H1 (cell line): ENCODE measurements at regions not wholly inside any gene's neighbourhood (a gene's known extent, or its start where the extent isn't known, plus 50 kb on each side); places are given as distances from the start of the nearest gene placed in this dataset.

Experiments used
- CTCF ChIA-PET: fragments of 300-600 bp; sonication (Branson Sonifier 250); formaldehyde crosslinking; loops from one replicate; lab custom pipeline; 2021; ENCODE audit not compliant: partially characterized antibody; lab: Charles Lee
- POLR2A ChIA-PET: fragments of 300-600 bp; sonication (Branson Sonifier 250); formaldehyde crosslinking; loops from one replicate; lab custom pipeline; 2021; ENCODE audit warnings: inconsistent platforms; ENCODE audit not compliant: partially characterized antibody; lab: Charles Lee
- DNase-seq, 2 experiments: peaks; one replicate each; pipeline versions ENCODE4 v3.0.0 to v3.0.0-alpha.2; 2010 to 2022; ENCODE audit warnings: low spot score in 2 of 2, low read depth in 1 of 2, mixed read lengths in 1 of 2
- FAIRE-seq: peaks from 2 replicates; lab custom pipeline; 2011; peaks lifted over from hg19 to GRCh38; lab: Jason Lieb, UNC
- H2AFZ ChIP-seq: 2 replicates; pipeline ENCODE4 v1.8.1; 2012; ENCODE audit warnings: low read length, inconsistent platforms
- H2AK5ac ChIP-seq: 2 replicates; pipeline ENCODE4 v1.6.1; 2013; ENCODE audit warnings: low read depth, low read length
- H2BK120ac ChIP-seq: replicated peaks from 2 replicates; pipeline ENCODE3; 2013; ENCODE audit warnings: low read depth, low read length, inconsistent platforms
- H2BK12ac ChIP-seq: 2 replicates; pipeline ENCODE4 v1.6.1; 2013; ENCODE audit warnings: low read depth, low read length
- H2BK15ac ChIP-seq: 2 replicates; pipeline ENCODE4 v1.6.1; 2013; ENCODE audit warnings: low read length
- H2BK20ac ChIP-seq: 2 replicates; pipeline ENCODE4 v1.6.1; 2013; ENCODE audit warnings: low read length
- H2BK5ac ChIP-seq: 2 replicates; pipeline ENCODE4 v1.6.1; 2013; ENCODE audit warnings: low read depth, low read length
- H3K14ac ChIP-seq: 2 replicates; pipeline ENCODE4 v1.6.1; 2013; ENCODE audit warnings: inconsistent platforms; ENCODE audit not compliant: insufficient read length
- H3K18ac ChIP-seq: 2 replicates; pipeline ENCODE4 v1.6.1; 2013; ENCODE audit warnings: low read length; ENCODE audit errors: extremely low read depth
- H3K23ac ChIP-seq: 2 replicates; pipeline ENCODE4 v1.6.1; 2013; ENCODE audit warnings: inconsistent platforms; ENCODE audit not compliant: insufficient read length
- H3K23me2 ChIP-seq: 2 replicates; pipeline ENCODE4 v1.6.1; 2013; ENCODE audit warnings: low read depth, low read length
- H3K27ac ChIP-seq: 2 replicates; pipeline ENCODE4 v1.6.1; 2011; ENCODE audit warnings: low read depth, low read length, inconsistent platforms
- H3K27me3 ChIP-seq, 4 experiments: replicated peaks in 1 of 4; 1 replicate in 1 of 4; 2 replicates in 3 of 4; pipeline versions ENCODE4 v1.6.1 to v1.8.1; 2011 to 2013; ENCODE audit warnings: low read length in 3 of 4, mild to moderate bottlenecking in 3 of 4, inconsistent platforms in 2 of 4, mixed read lengths in 2 of 4, moderate library complexity in 1 of 4; ENCODE audit not compliant: control insufficient read depth in 3 of 4, insufficient read depth in 3 of 4; ENCODE audit errors: extremely low read depth in 1 of 4
- H3K36me3 ChIP-seq, 4 experiments: 2 replicates each; pipeline versions ENCODE4 v1.6.1 to v1.8.1; 2011 to 2013; ENCODE audit warnings: mild to moderate bottlenecking in 4 of 4, low read length in 3 of 4, moderate library complexity in 2 of 4, control low read depth in 1 of 4, inconsistent platforms in 1 of 4; ENCODE audit not compliant: insufficient read depth in 4 of 4, control insufficient read depth in 2 of 4
- H3K4ac ChIP-seq: replicated peaks from 2 replicates; pipeline ENCODE3; 2013; ENCODE audit warnings: low read length, low read depth, mixed read lengths, inconsistent platforms; ENCODE audit not compliant: insufficient read length
- H3K4me1 ChIP-seq, 4 experiments: replicated peaks in 1 of 4; 1 replicate in 1 of 4; 2 replicates in 3 of 4; pipeline versions ENCODE4 v1.6.1 to v1.8.1; 2011 to 2013; ENCODE audit warnings: low read length in 3 of 4, inconsistent platforms in 2 of 4, mixed read lengths in 1 of 4; ENCODE audit not compliant: insufficient read depth in 4 of 4, control insufficient read depth in 3 of 4
- H3K4me2 ChIP-seq, 2 experiments: 2 replicates each; pipeline versions ENCODE4 v1.6.1 to v1.8.1; 2011 to 2013; ENCODE audit warnings: low read depth in 2 of 2, low read length in 2 of 2, control low read depth in 1 of 2, inconsistent platforms in 1 of 2, mild to moderate bottlenecking in 1 of 2; ENCODE audit not compliant: insufficient read depth in 1 of 2
- H3K4me3 ChIP-seq, 4 experiments: fragments of 200-600, 300-600 bp in 1 of 4; sonication (generic), shearing (Covaris generic), sonication (Bioruptor Twin) in 1 of 4; 2 replicates each; pipeline versions ENCODE4 v1.5.1 to v1.8.1; 2011 to 2016; ENCODE audit warnings: low read length in 4 of 4, low read depth in 3 of 4, control low read depth in 2 of 4, inconsistent platforms in 2 of 4, mild to moderate bottlenecking in 2 of 4, mixed read lengths in 1 of 4, moderate library complexity in 1 of 4; ENCODE audit not compliant: insufficient read depth in 2 of 4; ENCODE audit errors: extremely low read depth in 1 of 4
- H3K56ac ChIP-seq: replicated peaks from 2 replicates; pipeline ENCODE3; 2013; ENCODE audit warnings: low read depth, mild to moderate bottlenecking, mixed read lengths, low read length, inconsistent platforms; ENCODE audit not compliant: insufficient read length
- H3K79me1 ChIP-seq: 2 replicates; pipeline ENCODE4 v1.6.1; 2013; ENCODE audit warnings: low read depth, low read length, control low read depth
- H3K79me2 ChIP-seq, 2 experiments: 2 replicates each; pipeline versions ENCODE4 v1.6.1 to v1.8.1; 2012 to 2013; ENCODE audit warnings: low read length in 2 of 2, mild to moderate bottlenecking in 2 of 2, inconsistent platforms in 1 of 2; ENCODE audit not compliant: insufficient read depth in 2 of 2, control insufficient read depth in 1 of 2
- H3K9ac ChIP-seq, 4 experiments: replicated peaks in 1 of 4; 1 replicate in 1 of 4; 2 replicates in 3 of 4; pipeline versions ENCODE4 v1.6.1 to v1.8.1; 2011 to 2013; ENCODE audit warnings: low read depth in 3 of 4, low read length in 3 of 4, control low read depth in 2 of 4, mild to moderate bottlenecking in 2 of 4, moderate library complexity in 2 of 4, inconsistent platforms in 1 of 4; ENCODE audit errors: extremely low read depth in 1 of 4
- H3K9me3 ChIP-seq, 2 experiments: 2 replicates each; pipeline versions ENCODE4 v1.6.1 to v1.8.1; 2012 to 2013; ENCODE audit warnings: mild to moderate bottlenecking in 2 of 2, moderate library complexity in 2 of 2, control low read depth in 1 of 2, inconsistent platforms in 1 of 2, low read depth in 1 of 2, low read length in 1 of 2, mixed read lengths in 1 of 2; ENCODE audit not compliant: insufficient read depth in 2 of 2
- H4K20me1 ChIP-seq, 2 experiments: replicated peaks in 1 of 2; 2 replicates each; pipeline versions ENCODE3 to v1.8.1; 2011 to 2013; ENCODE audit warnings: inconsistent platforms in 2 of 2, low read length in 2 of 2, mild to moderate bottlenecking in 1 of 2; ENCODE audit not compliant: insufficient read depth in 2 of 2, control insufficient read depth in 1 of 2
- H4K5ac ChIP-seq: 2 replicates; pipeline ENCODE4 v1.6.1; 2013; ENCODE audit warnings: low read length, low read depth, mixed read lengths, inconsistent platforms; ENCODE audit not compliant: insufficient read length
- H4K8ac ChIP-seq: 2 replicates; pipeline ENCODE4 v1.8.0; 2013; ENCODE audit warnings: mild to moderate bottlenecking, moderate library complexity, low read length, inconsistent platforms; ENCODE audit not compliant: insufficient read depth; ENCODE audit errors: extremely low read depth
- H4K91ac ChIP-seq: replicated peaks from 2 replicates; pipeline ENCODE3; 2013; ENCODE audit warnings: low read length, mixed read lengths, inconsistent platforms; ENCODE audit not compliant: insufficient read length
- BCL11A ChIP-seq, 2 experiments: IDR thresholded peaks; one replicate each; pipeline ENCODE4 v1.6.1; 2011; ENCODE audit warnings: low read depth in 2 of 2, low read length in 2 of 2, mild to moderate bottlenecking in 2 of 2
- POU5F1 ChIP-seq: IDR thresholded peaks from 2 replicates; pipeline ENCODE4 v1.6.1; 2011; ENCODE audit warnings: low read depth, mild to moderate bottlenecking, low read length, moderate library complexity
- RAD21 ChIP-seq, 2 experiments: IDR thresholded peaks in 1 of 2; conservative IDR thresholded peaks in 1 of 2; 2 replicates each; pipeline ENCODE4 v1.6.1; 2011; ENCODE audit warnings: low read depth in 2 of 2, low read length in 2 of 2, improper control_type of control experiment in 1 of 2, inconsistent platforms in 1 of 2, mild to moderate bottlenecking in 1 of 2, moderate library complexity in 1 of 2
- RNF2 ChIP-seq: fragments of 200-900, 300-1000 bp; sonication (generic); IDR thresholded peaks from 2 replicates; pipeline ENCODE4 v1.7.1; 2016; ENCODE audit warnings: borderline replicate concordance, low read depth, mild to moderate bottlenecking, antibody characterized with exemption, low read length; ENCODE audit not compliant: poor library complexity, severe bottlenecking; ENCODE audit errors: missing control alignments
- SIRT6 ChIP-seq: IDR thresholded peaks from one replicate; pipeline ENCODE4 v1.7.1; 2012; ENCODE audit warnings: low read length, inconsistent platforms
- TAF1 ChIP-seq: IDR thresholded peaks from 2 replicates; pipeline ENCODE4 v1.6.1; 2011; ENCODE audit warnings: mild to moderate bottlenecking, low read depth, low read length
- TCF12 ChIP-seq: IDR thresholded peaks from 2 replicates; pipeline ENCODE4 v1.6.1; 2011; ENCODE audit warnings: low read depth, mild to moderate bottlenecking, low read length
- WGBS, 2 experiments: shearing (Covaris generic) in 1 of 2; methylation state at CpG; one replicate each; pipeline versions ENCODE4 v1.1.6 to v1.1.7; 2013 to 2015; ENCODE audit warnings: low lambda C conversion rate in 2 of 2, mixed read lengths in 2 of 2, inconsistent platforms in 1 of 2, low coverage in 1 of 2, missing lambda C conversion rate in 1 of 2; ENCODE audit not compliant: insufficient replicate concordance in 2 of 2, insufficient coverage in 1 of 2, insufficient read length in 1 of 2; ENCODE audit errors: extremely low coverage in 1 of 2, missing lambda C conversion rate in 1 of 2; 5-methylcytosine and 5-hydroxymethylcytosine counted together

DNA sequence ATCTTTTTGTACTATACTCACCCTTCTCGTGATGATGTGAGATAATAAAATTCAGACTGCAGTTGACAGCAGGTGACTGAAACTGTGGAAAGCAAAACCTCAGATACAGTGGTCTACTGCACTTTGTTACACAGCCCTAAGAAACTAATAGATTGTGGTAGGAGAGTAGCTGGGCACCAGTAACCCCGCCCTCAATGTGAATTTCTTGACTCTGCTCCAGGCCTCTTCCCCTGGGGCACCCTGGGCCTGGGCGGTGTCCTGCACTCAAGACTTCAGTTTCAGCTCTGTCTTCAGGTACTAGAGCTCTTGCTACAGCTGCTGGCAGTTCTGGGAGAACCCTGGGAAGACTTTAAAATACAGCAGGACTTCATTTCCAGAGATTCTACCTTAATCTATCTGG, 197.6 kb upstream of the AVPR1A start:
- no peak overlapping the region for H2BK20ac ChIP-seq
- POLR2A ChIA-PET: no interaction called here
- H2BK120ac ChIP-seq: no peak overlapping the region
- H3K4me2 ChIP-seq: no peak overlapping the region
- H3K27ac ChIP-seq: no peak overlapping the region
- no peak overlapping the region for H3K14ac ChIP-seq
- no peak overlapping the region for H3K23ac ChIP-seq
- H4K8ac ChIP-seq: no peak overlapping the region
- no peaks in the 10 kb centered on the region for H3K23me2 ChIP-seq
- H3K27me3 ChIP-seq: no peaks in the 10 kb centered on the region
- no peak overlapping the region for H4K91ac ChIP-seq
- H3K4me1 ChIP-seq: no peaks in the 10 kb centered on the region
- H4K5ac ChIP-seq: no peak overlapping the region
- no peak overlapping the region for H3K9ac ChIP-seq
- no peaks in the 10 kb centered on the region for H3K36me3 ChIP-seq
- no peaks in the 10 kb centered on the region for H4K20me1 ChIP-seq
- 77% methylated on average over 3 of the region's 3 CpGs; no CpG with 5 or more reads in 1 of the 2 experiments for WGBS, 2 experiments
- no peak overlapping the region for H2BK12ac ChIP-seq
- H2AK5ac ChIP-seq: no peak overlapping the region
- H3K18ac ChIP-seq: no peak overlapping the region
- no peaks in the 10 kb centered on the region for H3K9me3 ChIP-seq
- no peak overlapping the region for H3K4me3 ChIP-seq
- H2AFZ ChIP-seq: no peak overlapping the region
- no peak overlapping the region for H2BK5ac ChIP-seq
- no peak for FAIRE-seq
- no peak overlapping the region for H3K56ac ChIP-seq
- no peak for TF ChIP-seq RNF2
- TF ChIP-seq POU5F1: no peak
- TF ChIP-seq BCL11A (IDR thresholded peaks at IDR 0.05; ENCODE audit: low read depth in 2 of 2, low read length in 2 of 2): no peak
- TF ChIP-seq TAF1: no peak
- no peak for TF ChIP-seq RAD21 (IDR thresholded peaks at IDR 0.05 in 1 of 2, conservative IDR thresholded peaks at IDR 0.05 in 1 of 2; ENCODE audit: low read depth in 2 of 2, low read length in 2 of 2)
- no peak for TF ChIP-seq SIRT6
- no peak for TF ChIP-seq TCF12
- TF ChIP-seq, all 59 proteins: peak for 0
- Histone ChIP-seq H3K79me2 (no peaks in the 10 kb centered on the region), H3K4ac (no peak overlapping the region), H3K79me1 (no peaks in the 10 kb centered on the region), H2BK15ac (no peak overlapping the region)
- DNase-seq: no peak
- CTCF ChIA-PET: interaction anchor here (0.7 to 0.9 kb wide), 4 partner anchors 10 to 197 kb away, joined by 3 to 4 read pairs (median 3); no protein-coding TSS in a partner anchor
